ENCODE measurements at regions not wholly inside any gene's neighbourhood (a gene's known extent, or its start where the extent isn't known, plus 50 kb on each side); places are given as distances from the start of the nearest gene placed in this dataset.

DNA sequence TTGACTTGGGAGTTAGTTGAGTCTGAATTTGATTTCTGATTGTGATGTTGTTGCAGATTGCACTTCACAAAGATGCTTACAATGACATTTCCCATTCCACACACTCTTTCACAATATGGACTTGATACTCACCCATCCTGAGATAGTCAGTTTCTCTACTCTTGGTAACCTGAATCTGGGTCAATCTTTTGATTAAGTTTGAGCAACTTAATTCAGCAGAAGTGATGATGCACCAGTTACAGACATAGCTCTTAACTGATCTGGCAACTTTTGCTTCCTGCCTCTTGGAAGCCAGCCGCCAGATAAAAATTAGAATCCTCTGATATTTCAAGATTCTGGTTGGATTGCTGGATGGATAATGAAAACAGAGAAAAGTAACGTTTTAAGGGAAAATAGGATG, 79.7 kb upstream of the OSMR start:
- TF ChIP-seq, protein P1, sequence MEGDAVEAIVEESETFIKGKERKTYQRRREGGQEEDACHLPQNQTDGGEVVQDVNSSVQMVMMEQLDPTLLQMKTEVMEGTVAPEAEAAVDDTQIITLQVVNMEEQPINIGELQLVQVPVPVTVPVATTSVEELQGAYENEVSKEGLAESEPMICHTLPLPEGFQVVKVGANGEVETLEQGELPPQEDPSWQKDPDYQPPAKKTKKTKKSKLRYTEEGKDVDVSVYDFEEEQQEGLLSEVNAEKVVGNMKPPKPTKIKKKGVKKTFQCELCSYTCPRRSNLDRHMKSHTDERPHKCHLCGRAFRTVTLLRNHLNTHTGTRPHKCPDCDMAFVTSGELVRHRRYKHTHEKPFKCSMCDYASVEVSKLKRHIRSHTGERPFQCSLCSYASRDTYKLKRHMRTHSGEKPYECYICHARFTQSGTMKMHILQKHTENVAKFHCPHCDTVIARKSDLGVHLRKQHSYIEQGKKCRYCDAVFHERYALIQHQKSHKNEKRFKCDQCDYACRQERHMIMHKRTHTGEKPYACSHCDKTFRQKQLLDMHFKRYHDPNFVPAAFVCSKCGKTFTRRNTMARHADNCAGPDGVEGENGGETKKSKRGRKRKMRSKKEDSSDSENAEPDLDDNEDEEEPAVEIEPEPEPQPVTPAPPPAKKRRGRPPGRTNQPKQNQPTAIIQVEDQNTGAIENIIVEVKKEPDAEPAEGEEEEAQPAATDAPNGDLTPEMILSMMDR (IDR thresholded peaks at IDR 0.05 in 8 of 11, conservative IDR thresholded peaks at IDR 0.05 in 3 of 11), result no peak
- no peak for TF ChIP-seq POLR2A (IDR thresholded peaks at IDR 0.05)

Measured in spleen (tissue), 7 donors.